ENCODE measurements at regions not wholly inside any gene's neighbourhood (a gene's known extent, or its start where the extent isn't known, plus 50 kb on each side); places are given as distances from the start of the nearest gene placed in this dataset.

DNA sequence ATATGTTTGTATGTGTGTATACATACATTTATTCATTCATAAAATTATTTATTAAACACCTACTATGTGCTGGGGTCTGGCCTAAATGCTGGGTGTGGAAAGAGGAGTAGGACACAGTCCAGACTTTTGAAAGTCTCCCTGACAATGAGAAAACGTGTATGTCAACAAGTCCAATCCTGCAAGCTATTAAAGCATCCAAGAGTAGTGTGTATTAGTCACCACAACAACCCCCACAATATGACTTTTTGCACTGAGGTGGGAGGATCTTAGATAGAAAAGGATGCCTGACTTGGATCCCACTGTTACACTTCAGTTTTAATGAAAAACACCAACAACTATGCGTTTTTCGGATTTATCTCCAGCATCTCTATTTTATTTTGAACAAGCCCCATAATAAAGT is 446.4 kb downstream of the EPHA4 start:
- Histone ChIP-seq H3K4me3 (no peak overlapping the region), H3K4me1 (replicated peaks) (no peaks in the 10 kb centered on the region), H3K27ac (no peak overlapping the region), H3K27me3 (replicated peaks; ENCODE audit: insufficient read depth) (no peaks in the 10 kb centered on the region), H3K36me3 (no peaks in the 10 kb centered on the region), H3K9me3 (no peaks in the 10 kb centered on the region)
- 57% methylated on average over 3 of the region's 3 CpGs for WGBS
- no peak for DNase-seq (ENCODE audit: low spot score)
- TF ChIP-seq POLR2A (IDR thresholded peaks at IDR 0.05) (no peak), POLR2AphosphoS5 (IDR thresholded peaks at IDR 0.05) (no peak)
- TF ChIP-seq, protein P1, sequence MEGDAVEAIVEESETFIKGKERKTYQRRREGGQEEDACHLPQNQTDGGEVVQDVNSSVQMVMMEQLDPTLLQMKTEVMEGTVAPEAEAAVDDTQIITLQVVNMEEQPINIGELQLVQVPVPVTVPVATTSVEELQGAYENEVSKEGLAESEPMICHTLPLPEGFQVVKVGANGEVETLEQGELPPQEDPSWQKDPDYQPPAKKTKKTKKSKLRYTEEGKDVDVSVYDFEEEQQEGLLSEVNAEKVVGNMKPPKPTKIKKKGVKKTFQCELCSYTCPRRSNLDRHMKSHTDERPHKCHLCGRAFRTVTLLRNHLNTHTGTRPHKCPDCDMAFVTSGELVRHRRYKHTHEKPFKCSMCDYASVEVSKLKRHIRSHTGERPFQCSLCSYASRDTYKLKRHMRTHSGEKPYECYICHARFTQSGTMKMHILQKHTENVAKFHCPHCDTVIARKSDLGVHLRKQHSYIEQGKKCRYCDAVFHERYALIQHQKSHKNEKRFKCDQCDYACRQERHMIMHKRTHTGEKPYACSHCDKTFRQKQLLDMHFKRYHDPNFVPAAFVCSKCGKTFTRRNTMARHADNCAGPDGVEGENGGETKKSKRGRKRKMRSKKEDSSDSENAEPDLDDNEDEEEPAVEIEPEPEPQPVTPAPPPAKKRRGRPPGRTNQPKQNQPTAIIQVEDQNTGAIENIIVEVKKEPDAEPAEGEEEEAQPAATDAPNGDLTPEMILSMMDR (IDR thresholded peaks at IDR 0.05): no peak
- intact Hi-C loops (cut with DNase I): no loop called here

DNA sequence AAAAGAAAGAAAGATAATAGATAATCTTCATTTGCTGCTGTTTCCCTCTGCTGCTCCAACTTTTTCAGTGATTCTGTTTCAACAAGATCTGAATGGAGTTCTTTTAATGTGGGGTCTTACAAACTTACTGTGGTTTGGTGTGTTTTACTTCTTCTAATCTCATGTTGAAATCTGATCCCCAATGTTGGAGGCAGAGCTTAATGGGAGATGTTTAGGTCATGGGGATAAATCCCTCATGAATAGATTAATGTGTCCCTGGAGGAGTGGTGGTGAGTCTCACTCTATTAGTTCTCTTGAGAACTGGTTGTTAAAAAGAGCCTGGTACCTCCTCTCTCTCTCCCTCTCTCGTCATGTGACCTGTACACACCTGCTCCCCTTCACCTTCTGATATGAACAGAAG is 442.4 kb downstream of the EPHA4 start:
- H3K27ac ChIP-seq: no peak overlapping the region
- no peaks in the 10 kb centered on the region for H3K27me3 ChIP-seq (replicated peaks; ENCODE audit: insufficient read depth)
- TF ChIP-seq, protein P1 (IDR thresholded peaks at IDR 0.05): no peak
- TF ChIP-seq POLR2AphosphoS5 (IDR thresholded peaks at IDR 0.05) (no peak), POLR2A (IDR thresholded peaks at IDR 0.05) (no peak)
- DNase-seq (ENCODE audit: low spot score): no peak
- H3K4me1 ChIP-seq (replicated peaks): no peaks in the 10 kb centered on the region
- intact Hi-C loops (cut with DNase I): no loop called here
- 96% methylated on average over 1 of the region's 1 CpG for WGBS
- H3K4me3 ChIP-seq: no peak overlapping the region
- no peaks in the 10 kb centered on the region for H3K9me3 ChIP-seq
- H3K36me3 ChIP-seq: no peaks in the 10 kb centered on the region

DNA sequence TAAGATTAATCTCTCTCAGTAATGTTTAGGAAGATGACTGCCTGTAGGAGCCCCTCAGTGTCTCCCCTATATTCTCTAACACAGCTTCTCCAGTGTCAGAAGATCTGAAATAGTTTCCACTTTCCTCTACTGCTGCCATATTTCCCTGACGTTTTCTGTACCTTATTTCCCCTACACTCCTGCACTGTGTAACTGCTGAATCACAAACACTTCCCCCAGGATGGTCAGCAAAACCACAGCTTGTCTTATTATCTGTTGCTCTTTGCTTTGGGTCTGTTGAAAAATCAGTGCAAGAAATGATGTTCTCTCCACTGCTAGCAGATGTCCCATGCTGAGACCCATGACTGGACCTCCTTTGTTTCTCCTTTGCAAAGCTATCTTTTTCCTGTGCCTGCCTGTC is 441.7 kb downstream of the EPHA4 start:
- no peaks in the 10 kb centered on the region for H3K4me1 ChIP-seq (replicated peaks)

GRCh38 chr2:221133941-221134340 is 438.2 kb downstream of the EPHA4 start:
- no peaks in the 10 kb centered on the region for H3K9me3 ChIP-seq

More for the DNA sequence above, 441.7 kb downstream of the EPHA4 start:
- intact Hi-C loops (cut with DNase I): no loop called here
- H3K9me3 ChIP-seq: no peaks in the 10 kb centered on the region
- no peak overlapping the region for H3K4me3 ChIP-seq
- no peaks in the 10 kb centered on the region for H3K27me3 ChIP-seq (replicated peaks; ENCODE audit: insufficient read depth)
- no peaks in the 10 kb centered on the region for H3K36me3 ChIP-seq
- TF ChIP-seq, protein P1 (IDR thresholded peaks at IDR 0.05): no peak
- no peak for TF ChIP-seq POLR2A (IDR thresholded peaks at IDR 0.05)
- TF ChIP-seq POLR2AphosphoS5 (IDR thresholded peaks at IDR 0.05): no peak
- DNase-seq (ENCODE audit: low spot score): no peak
- WGBS: 69% methylated on average over 1 of the region's 1 CpG
- H3K27ac ChIP-seq: no peak overlapping the region

GRCh38 chr2:221134718-221135117 is 437.4 kb downstream of the EPHA4 start:
- TF ChIP-seq POLR2AphosphoS5 (IDR thresholded peaks at IDR 0.05): no peak
- TF ChIP-seq POLR2A (IDR thresholded peaks at IDR 0.05): no peak
- TF ChIP-seq, protein P1 (IDR thresholded peaks at IDR 0.05): no peak
- no peaks in the 10 kb centered on the region for H3K9me3 ChIP-seq
- no peak overlapping the region for H3K27ac ChIP-seq
- WGBS: 98% methylated on average over 3 of the region's 3 CpGs
- H3K4me3 ChIP-seq: no peak overlapping the region
- DNase-seq (ENCODE audit: low spot score): no peak
- H3K4me1 ChIP-seq (replicated peaks): no peaks in the 10 kb centered on the region
- intact Hi-C loops (cut with DNase I): no loop called here
- no peaks in the 10 kb centered on the region for H3K27me3 ChIP-seq (replicated peaks; ENCODE audit: insufficient read depth)
- H3K36me3 ChIP-seq: no peaks in the 10 kb centered on the region

More at GRCh38 chr2:221133941-221134340, 438.2 kb downstream of the EPHA4 start:
- H3K27ac ChIP-seq: no peak overlapping the region
- TF ChIP-seq POLR2A (IDR thresholded peaks at IDR 0.05) (no peak), POLR2AphosphoS5 (IDR thresholded peaks at IDR 0.05) (no peak)
- TF ChIP-seq, protein P1 (IDR thresholded peaks at IDR 0.05): no peak
- H3K4me1 ChIP-seq (replicated peaks): no peaks in the 10 kb centered on the region
- no peaks in the 10 kb centered on the region for H3K36me3 ChIP-seq
- H3K4me3 ChIP-seq: no peak overlapping the region
- WGBS: 92% methylated on average over 2 of the region's 2 CpGs
- H3K27me3 ChIP-seq (replicated peaks; ENCODE audit: insufficient read depth): no peaks in the 10 kb centered on the region
- intact Hi-C loops (cut with DNase I): no loop called here
- no peak for DNase-seq (ENCODE audit: low spot score)
